ENCODE measurements at regions not wholly inside any gene's neighbourhood (a gene's known extent, or its start where the extent isn't known, plus 50 kb on each side); places are given as distances from the start of the nearest gene placed in this dataset.
"Not testable (repeated sequence)": the region's sequence is repeated elsewhere in the genome, so short reads cannot be mapped to it uniquely, and the experiment has no call there.

GRCh38 chr2:176926453-176926852 lies 286.1 kb upstream of the HNRNPA3 start:
- no peak overlapping the region for H3K4me3 ChIP-seq (ENCODE audit: low read depth, low read length)
- TF ChIP-seq, protein P1, sequence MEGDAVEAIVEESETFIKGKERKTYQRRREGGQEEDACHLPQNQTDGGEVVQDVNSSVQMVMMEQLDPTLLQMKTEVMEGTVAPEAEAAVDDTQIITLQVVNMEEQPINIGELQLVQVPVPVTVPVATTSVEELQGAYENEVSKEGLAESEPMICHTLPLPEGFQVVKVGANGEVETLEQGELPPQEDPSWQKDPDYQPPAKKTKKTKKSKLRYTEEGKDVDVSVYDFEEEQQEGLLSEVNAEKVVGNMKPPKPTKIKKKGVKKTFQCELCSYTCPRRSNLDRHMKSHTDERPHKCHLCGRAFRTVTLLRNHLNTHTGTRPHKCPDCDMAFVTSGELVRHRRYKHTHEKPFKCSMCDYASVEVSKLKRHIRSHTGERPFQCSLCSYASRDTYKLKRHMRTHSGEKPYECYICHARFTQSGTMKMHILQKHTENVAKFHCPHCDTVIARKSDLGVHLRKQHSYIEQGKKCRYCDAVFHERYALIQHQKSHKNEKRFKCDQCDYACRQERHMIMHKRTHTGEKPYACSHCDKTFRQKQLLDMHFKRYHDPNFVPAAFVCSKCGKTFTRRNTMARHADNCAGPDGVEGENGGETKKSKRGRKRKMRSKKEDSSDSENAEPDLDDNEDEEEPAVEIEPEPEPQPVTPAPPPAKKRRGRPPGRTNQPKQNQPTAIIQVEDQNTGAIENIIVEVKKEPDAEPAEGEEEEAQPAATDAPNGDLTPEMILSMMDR (conservative IDR thresholded peaks at IDR 0.05; ENCODE audit: low read depth, low read length), result no peak
- no peak for DNase-seq (ENCODE audit: low read depth)

- not testable (repeated sequence) for DNase-seq (ENCODE audit: low read depth); H3K4me3 ChIP-seq (ENCODE audit: low read depth, low read length)
Observed at GRCh38 chr2:176929387-176929786, 283.2 kb upstream of the HNRNPA3 start.

DNA sequence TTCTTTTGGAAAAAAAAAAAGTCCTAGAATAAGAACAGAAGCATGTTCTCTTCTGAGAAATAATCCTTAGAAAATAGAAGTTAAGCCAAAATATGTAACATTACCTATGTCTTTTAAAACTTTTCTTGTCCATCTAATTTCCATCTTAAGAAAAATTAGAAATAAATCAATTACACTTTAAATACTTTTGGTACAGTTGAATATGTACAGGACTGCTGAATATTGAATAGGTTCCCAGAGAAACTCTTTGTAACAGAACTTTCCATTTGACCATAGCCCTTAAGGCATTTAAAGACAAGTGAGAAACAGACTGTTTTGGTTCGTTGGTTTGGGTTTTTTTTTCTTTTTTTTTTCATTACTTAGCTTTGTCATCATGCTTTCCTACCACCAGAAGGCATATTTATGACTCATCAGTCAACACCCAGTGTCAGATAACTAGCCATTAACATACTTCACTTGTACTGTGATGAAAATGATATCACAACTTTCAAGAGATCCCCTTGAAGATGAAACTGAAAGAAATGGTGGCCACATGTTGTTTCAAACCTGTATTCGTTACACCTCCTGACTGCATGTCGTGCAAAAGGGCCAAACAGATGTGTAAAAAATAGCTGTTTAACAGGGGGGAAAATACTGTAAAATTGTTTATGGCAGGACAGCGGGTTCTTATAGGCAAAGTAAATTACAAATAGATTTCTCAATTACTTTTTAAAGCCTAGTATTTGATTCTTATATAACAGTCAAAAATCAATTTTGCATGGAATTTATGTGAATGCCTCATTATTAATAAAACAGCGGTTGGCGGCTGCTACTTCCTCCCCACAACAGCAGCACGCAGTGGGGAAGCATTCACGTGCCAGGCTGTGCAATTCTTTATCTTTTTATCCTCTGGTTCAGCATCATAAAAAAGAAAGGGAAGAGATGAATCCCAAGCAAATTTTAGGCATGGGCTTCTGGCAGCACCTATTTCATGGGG lies 280.7 kb upstream of the HNRNPA3 start:
- TF ChIP-seq, protein P1 (conservative IDR thresholded peaks at IDR 0.05; ENCODE audit: low read depth, low read length), result peak; percentile 30
- H3K4me3 ChIP-seq (ENCODE audit: low read depth, low read length), result no peak overlapping the region
- peak; percentile 60 for DNase-seq (ENCODE audit: low read depth)

GRCh38 chr2:176934131-176934530 lies 278.5 kb upstream of the HNRNPA3 start:
- no peak overlapping the region for H3K4me3 ChIP-seq (ENCODE audit: low read depth, low read length)
- TF ChIP-seq, protein P1 (conservative IDR thresholded peaks at IDR 0.05; ENCODE audit: low read depth, low read length), result no peak

DNA sequence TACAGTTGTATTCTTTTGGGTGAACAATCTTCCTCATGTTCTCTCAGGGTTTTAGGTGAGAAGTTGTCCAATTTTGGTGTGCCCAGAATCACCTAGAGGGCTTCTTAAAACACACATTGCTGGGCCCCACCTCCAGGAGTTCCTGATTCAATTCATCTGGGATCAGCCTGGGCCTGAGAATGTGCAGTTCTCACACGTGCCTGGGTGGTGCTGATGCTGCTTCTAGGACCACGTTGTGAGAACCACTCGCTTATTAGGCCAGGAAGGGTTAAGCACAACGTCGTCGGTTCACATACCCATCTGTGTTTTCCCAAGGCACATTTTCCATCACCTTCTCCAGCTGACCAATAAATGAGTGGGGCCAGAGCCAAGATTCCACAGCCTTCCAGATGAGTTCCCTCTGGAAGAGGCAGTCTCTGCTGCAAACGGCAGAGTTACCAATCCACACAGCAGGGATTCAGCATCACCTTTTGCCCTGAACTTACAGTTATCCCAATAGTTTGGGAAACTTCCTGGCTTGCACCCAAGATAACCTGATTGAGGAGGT lies 277.7 kb upstream of the HNRNPA3 start:
- TF ChIP-seq, protein P1 (conservative IDR thresholded peaks at IDR 0.05; ENCODE audit: low read depth, low read length), result no peak
- DNase-seq (ENCODE audit: low read depth), result no peak
- no peak overlapping the region for H3K4me3 ChIP-seq (ENCODE audit: low read depth, low read length)

More at GRCh38 chr2:176934131-176934530, 278.5 kb upstream of the HNRNPA3 start:
- no peak for DNase-seq (ENCODE audit: low read depth)

DNA sequence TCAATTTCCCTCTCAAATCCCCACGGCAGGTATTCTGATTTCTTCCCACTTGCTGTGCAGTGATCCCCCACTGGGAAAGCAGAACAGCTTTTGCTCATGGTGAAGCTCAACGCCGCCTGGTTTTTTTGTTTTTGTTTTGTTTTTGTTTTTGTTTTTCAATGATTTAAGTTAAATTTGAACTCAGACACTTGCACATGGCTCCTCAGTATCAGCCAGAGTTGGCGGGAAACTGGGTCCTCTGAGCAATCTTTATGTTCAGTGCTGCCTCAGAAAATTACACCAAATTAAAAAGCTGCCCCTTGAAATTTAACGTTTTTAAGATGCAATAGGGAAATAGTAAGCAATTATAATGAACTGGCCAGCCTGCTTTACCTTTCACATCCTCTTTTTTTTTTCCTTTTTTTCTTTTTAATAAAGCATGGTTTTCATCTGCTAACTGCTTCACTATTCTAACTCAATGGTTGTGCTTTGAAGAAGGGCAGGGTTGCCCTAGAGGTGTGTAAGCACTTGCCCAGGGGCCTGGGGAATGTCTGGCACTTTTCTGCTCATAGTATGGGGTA lies 277.0 kb upstream of the HNRNPA3 start:
- no peak overlapping the region for H3K4me3 ChIP-seq (ENCODE audit: low read depth, low read length)
- no peak for DNase-seq (ENCODE audit: low read depth)
- TF ChIP-seq, protein P1 (conservative IDR thresholded peaks at IDR 0.05; ENCODE audit: low read depth, low read length), result no peak

DNA sequence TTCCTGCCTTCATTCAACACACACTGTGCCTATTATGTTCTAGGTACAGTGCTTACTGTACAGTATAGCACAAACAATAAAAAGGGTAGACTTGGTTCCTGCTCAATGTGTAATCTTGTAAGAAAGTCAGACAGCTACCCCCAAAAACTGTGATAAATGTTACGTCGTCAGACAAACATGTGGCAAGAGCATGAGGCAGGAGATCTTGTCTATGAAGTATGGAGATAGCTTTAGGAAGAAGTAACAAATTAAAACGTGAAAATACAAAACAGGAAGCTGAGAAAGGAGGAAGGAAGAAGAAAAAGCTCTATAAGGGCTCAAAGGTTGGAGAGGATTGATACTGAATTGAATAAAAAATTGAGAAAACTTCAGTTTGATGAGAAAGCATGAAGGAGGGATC lies 276.2 kb upstream of the HNRNPA3 start:
- TF ChIP-seq, protein P1 (conservative IDR thresholded peaks at IDR 0.05; ENCODE audit: low read depth, low read length), result no peak
- H3K4me3 ChIP-seq (ENCODE audit: low read depth, low read length), result no peak overlapping the region
- no peak for DNase-seq (ENCODE audit: low read depth)

Data from epithelial cell of proximal tubule (primary cell).